H9 (cell line): ENCODE measurements at regions not wholly inside any gene's neighbourhood (a gene's known extent, or its start where the extent isn't known, plus 50 kb on each side); places are given as distances from the start of the nearest gene placed in this dataset.

Experiments
- DNase-seq: peaks from one replicate; pipeline ENCODE4 v3.0.0-alpha.2; 2017
- H2AFZ ChIP-seq: one replicate; pipeline ENCODE4 v1.6.1; 2013; ENCODE audit warnings: mild to moderate bottlenecking, low read length, control low read depth, moderate library complexity
- H2AK5ac ChIP-seq: 2 replicates; pipeline ENCODE4 v1.6.1; 2013; ENCODE audit warnings: low read length, control low read depth, mixed read lengths; ENCODE audit not compliant: insufficient read length
- H2BK120ac ChIP-seq: one replicate; pipeline ENCODE4 v1.6.1; 2013; ENCODE audit warnings: low read depth, mild to moderate bottlenecking, low read length, control low read depth, inconsistent platforms; ENCODE audit not compliant: poor library complexity, severe bottlenecking
- H2BK12ac ChIP-seq: 2 replicates; pipeline ENCODE4 v1.6.1; 2013; ENCODE audit warnings: low read length, control low read depth, mixed read lengths, low read depth; ENCODE audit not compliant: insufficient read length
- H2BK15ac ChIP-seq: 2 replicates; pipeline ENCODE4 v1.6.1; 2013; ENCODE audit warnings: low read depth, low read length, control low read depth
- H2BK20ac ChIP-seq: one replicate; pipeline ENCODE4 v1.6.1; 2013; ENCODE audit warnings: low read depth, mild to moderate bottlenecking, low read length, control low read depth, inconsistent platforms; ENCODE audit not compliant: poor library complexity, severe bottlenecking
- H2BK5ac ChIP-seq: 2 replicates; pipeline ENCODE4 v1.6.1; 2013; ENCODE audit warnings: low read length, control low read depth, mixed read lengths; ENCODE audit not compliant: insufficient read length
- H3K14ac ChIP-seq: 2 replicates; pipeline ENCODE4 v1.6.1; 2013; ENCODE audit warnings: low read length, control low read depth; ENCODE audit not compliant: insufficient read depth
- H3K18ac ChIP-seq: 2 replicates; pipeline ENCODE4 v1.6.1; 2013; ENCODE audit warnings: low read depth, mild to moderate bottlenecking, mixed read lengths, low read length, control low read depth; ENCODE audit not compliant: insufficient read length
- H3K23ac ChIP-seq: 2 replicates; pipeline ENCODE4 v1.6.1; 2013; ENCODE audit warnings: low read length, control low read depth, mixed read lengths, low read depth; ENCODE audit not compliant: insufficient read length
- H3K23me2 ChIP-seq: 2 replicates; pipeline ENCODE4 v1.6.1; 2013; ENCODE audit warnings: low read depth, mild to moderate bottlenecking, mixed read lengths, low read length, control low read depth; ENCODE audit not compliant: insufficient read length, poor library complexity, severe bottlenecking
- H3K27ac ChIP-seq: 2 replicates; pipeline ENCODE4 v1.5.1; 2013; ENCODE audit warnings: low read length, control low read depth, mixed read lengths, low read depth; ENCODE audit not compliant: insufficient read length
- H3K27me3 ChIP-seq: 2 replicates; pipeline ENCODE4 v1.6.1; 2013; ENCODE audit warnings: low read length, control low read depth, inconsistent platforms; ENCODE audit not compliant: insufficient read depth
- H3K4ac ChIP-seq: 2 replicates; pipeline ENCODE4 v1.6.1; 2013; ENCODE audit warnings: low read depth, mild to moderate bottlenecking, control low read depth, inconsistent platforms, low read length, moderate library complexity
- H3K4me1 ChIP-seq: 2 replicates; pipeline ENCODE4 v1.6.1; 2013; ENCODE audit warnings: low read length, control low read depth, inconsistent platforms; ENCODE audit not compliant: insufficient read depth
- H3K4me2 ChIP-seq: 2 replicates; pipeline ENCODE4 v1.6.1; 2013; ENCODE audit warnings: low read length, control low read depth, mixed read lengths; ENCODE audit not compliant: insufficient read length, insufficient read depth
- H3K56ac ChIP-seq: 2 replicates; pipeline ENCODE4 v1.6.1; 2013; ENCODE audit warnings: low read depth, mild to moderate bottlenecking, mixed read lengths, low read length, control low read depth; ENCODE audit not compliant: insufficient read length
- H3K79me1 ChIP-seq: 2 replicates; pipeline ENCODE4 v1.6.1; 2013; ENCODE audit warnings: low read depth, mild to moderate bottlenecking, moderate library complexity, low read length, control low read depth, inconsistent platforms; ENCODE audit not compliant: insufficient read depth, poor library complexity, severe bottlenecking
- H3K79me2 ChIP-seq: 2 replicates; pipeline ENCODE4 v1.6.1; 2013; ENCODE audit warnings: low read length, control low read depth, inconsistent platforms; ENCODE audit not compliant: insufficient read depth
- H3K9ac ChIP-seq: 2 replicates; pipeline ENCODE4 v1.6.1; 2013; ENCODE audit warnings: low read length, control low read depth, mixed read lengths; ENCODE audit not compliant: insufficient read length; ENCODE audit errors: extremely low read depth
- H3K9me3 ChIP-seq: one replicate; pipeline ENCODE4 v1.6.1; 2013; ENCODE audit warnings: low read depth, low read length, inconsistent platforms; ENCODE audit not compliant: control insufficient read depth
- H3T11ph ChIP-seq: one replicate; pipeline ENCODE4 v1.6.1; 2013; ENCODE audit warnings: mild to moderate bottlenecking, low read length, control low read depth, inconsistent platforms
- H4K20me1 ChIP-seq: one replicate; pipeline ENCODE4 v1.6.1; 2013; ENCODE audit not compliant: control insufficient read depth, insufficient read length, insufficient read depth
- H4K5ac ChIP-seq: 2 replicates; pipeline ENCODE4 v1.6.1; 2013; ENCODE audit warnings: low read depth, mild to moderate bottlenecking, mixed read lengths, low read length, control low read depth; ENCODE audit not compliant: insufficient read length
- H4K8ac ChIP-seq: replicated peaks from 2 replicates; pipeline ENCODE4 v1.6.1; 2013; ENCODE audit warnings: low read length, control low read depth, mixed read lengths, low read depth; ENCODE audit not compliant: insufficient read length
- H4K91ac ChIP-seq: 2 replicates; pipeline ENCODE4 v1.6.1; 2013; ENCODE audit warnings: low read depth, mild to moderate bottlenecking, moderate library complexity, mixed read lengths, low read length, control low read depth; ENCODE audit not compliant: insufficient read length
- H3K27ac Mint-ChIP-seq, 3 experiments: 2 replicates in 2 of 3; 3 replicates in 1 of 3; pipeline ENCODE4 v1.8.0; 2020 to 2021; ENCODE audit warnings: mixed read lengths in 3 of 3, mild to moderate bottlenecking in 1 of 3, moderate library complexity in 1 of 3
- H3K27me3 Mint-ChIP-seq: 2 replicates; pipeline ENCODE4 v1.8.0; 2021; ENCODE audit warnings: low read depth, mild to moderate bottlenecking, moderate library complexity, mixed read lengths
- H3K36me3 Mint-ChIP-seq, 3 experiments: 2 replicates in 2 of 3; 3 replicates in 1 of 3; pipeline ENCODE4 v1.8.0; 2020 to 2021; ENCODE audit warnings: low read depth in 3 of 3, mixed read lengths in 3 of 3; ENCODE audit not compliant: insufficient read depth in 1 of 3
- H3K4me1 Mint-ChIP-seq, 2 experiments: 2 replicates each; pipeline ENCODE4 v1.8.0; 2020; ENCODE audit warnings: mixed read lengths in 2 of 2
- H3K4me3 Mint-ChIP-seq, 2 experiments: 2 replicates in 1 of 2; 3 replicates in 1 of 2; pipeline ENCODE4 v1.8.0; 2020 to 2021; ENCODE audit warnings: mild to moderate bottlenecking in 2 of 2, mixed read lengths in 2 of 2, moderate library complexity in 1 of 2
- H3K9me3 Mint-ChIP-seq, 2 experiments: 2 replicates in 1 of 2; 3 replicates in 1 of 2; pipeline ENCODE4 v1.8.0; 2020; ENCODE audit warnings: mild to moderate bottlenecking in 2 of 2, mixed read lengths in 2 of 2, moderate library complexity in 1 of 2
- CTCF ChIP-seq: fragments of 200-600 bp; sonication (generic); conservative IDR thresholded peaks from 3 replicates; pipeline ENCODE4 v1.8.0; 2021; ENCODE audit warnings: antibody characterized with exemption, mild to moderate bottlenecking
- WGBS: extraction: QIAGEN DNeasy Blood & Tissue Kit; methylation state at CpG from one replicate; pipeline ENCODE4 v1.1.7; 2013; ENCODE audit warnings: missing lambda C conversion rate, low lambda C conversion rate, mixed read lengths; ENCODE audit not compliant: insufficient read length; ENCODE audit errors: extremely low coverage; 5-methylcytosine and 5-hydroxymethylcytosine counted together

- Histone ChIP-seq H4K5ac (no peak overlapping the region), H2BK120ac (no peak overlapping the region), H3K23ac (no peak overlapping the region), H3K18ac (no peak overlapping the region), H4K91ac (no peak overlapping the region), H2AK5ac (no peak overlapping the region), H3K4ac (no peak overlapping the region), H3T11ph (no peak overlapping the region), H3K56ac (no peak overlapping the region), H2BK20ac (no peak overlapping the region), H2BK5ac (no peak overlapping the region), H3K9me3 (no peaks in the 10 kb centered on the region), H2BK15ac (no peak overlapping the region), H3K4me1 (no peaks in the 10 kb centered on the region), H3K79me1 (no peaks in the 10 kb centered on the region), H2AFZ (no peak overlapping the region), H3K27me3 (no peaks in the 10 kb centered on the region), H4K20me1 (no peaks in the 10 kb centered on the region), H3K27ac (no peak overlapping the region), H3K14ac (no peak overlapping the region), H3K4me2 (no peak overlapping the region), H3K23me2 (no peaks in the 10 kb centered on the region), H2BK12ac (no peak overlapping the region), H4K8ac (no peak overlapping the region), H3K9ac (no peak overlapping the region), H3K79me2 (no peaks in the 10 kb centered on the region)
- Mint-ChIP-seq H3K9me3 (no peaks in the 10 kb centered on the region), H3K36me3 (no peaks in the 10 kb centered on the region), H3K27me3 (no peaks in the 10 kb centered on the region), H3K4me3 (no peak overlapping the region), H3K27ac (no peak overlapping the region; a peak in 1 of 7 replicates), H3K4me1 (no peaks in the 10 kb centered on the region)
- DNase-seq, result no peak
- no CpG with 5 or more reads among the region's 8 CpGs for WGBS
- no peak for TF ChIP-seq CTCF
These were observed 107.3 kb downstream of the AHR start for GRCh38 chr7:17405786-17406185.
